Keratinocyte (primary cell): ENCODE measurements at regions not wholly inside any gene's neighbourhood (a gene's known extent, or its start where the extent isn't known, plus 50 kb on each side); places are given as distances from the start of the nearest gene placed in this dataset.

Source experiments
- DNase-seq: peaks from one replicate; pipeline ENCODE4 v3.0.0-alpha.2; 2011; ENCODE audit warnings: low read depth, missing footprints, low spot score
- FAIRE-seq: peaks from 2 replicates; lab custom pipeline; 2011; peaks lifted over from hg19 to GRCh38; lab: Jason Lieb, UNC
- H2AFZ ChIP-seq: 2 replicates; pipeline ENCODE4 v1.6.0; 2012; ENCODE audit warnings: low read length, control low read depth, inconsistent platforms; ENCODE audit not compliant: control insufficient read depth
- H3K27ac ChIP-seq: 2 replicates; pipeline ENCODE4 v1.5.1; 2011; ENCODE audit warnings: low read length; ENCODE audit not compliant: control insufficient read depth, insufficient read depth
- H3K27me3 ChIP-seq: 3 replicates; pipeline ENCODE4 v1.6.0; 2011; ENCODE audit warnings: low read length; ENCODE audit not compliant: control insufficient read depth, insufficient read depth; ENCODE audit errors: extremely low read depth
- H3K36me3 ChIP-seq, 2 experiments: 2 replicates in 1 of 2; 3 replicates in 1 of 2; pipeline ENCODE4 v1.5.1; 2011; ENCODE audit warnings: low read length in 2 of 2, mild to moderate bottlenecking in 1 of 2; ENCODE audit not compliant: control insufficient read depth in 2 of 2, insufficient read depth in 2 of 2; ENCODE audit errors: extremely low read depth in 1 of 2
- H3K4me1 ChIP-seq: 3 replicates; pipeline ENCODE4 v1.5.1; 2011; ENCODE audit warnings: low read length; ENCODE audit not compliant: control insufficient read depth, insufficient read depth; ENCODE audit errors: extremely low read depth
- H3K4me2 ChIP-seq: 3 replicates; pipeline ENCODE4 v1.6.0; 2011; ENCODE audit warnings: low read depth, low read length; ENCODE audit not compliant: control insufficient read depth, insufficient read depth; ENCODE audit errors: extremely low read depth
- H3K4me3 ChIP-seq, 3 experiments: fragments of 200-600 bp in 1 of 3; sonication (generic) in 1 of 3; 2 replicates in 2 of 3; 3 replicates in 1 of 3; pipeline ENCODE4 v1.5.1; 2011 to 2016; ENCODE audit warnings: low read length in 3 of 3, mild to moderate bottlenecking in 3 of 3, control low read depth in 2 of 3, inconsistent platforms in 1 of 3, low read depth in 1 of 3, mixed read lengths in 1 of 3, mixed run types in 1 of 3, moderate library complexity in 1 of 3; ENCODE audit not compliant: control insufficient read depth in 2 of 3, insufficient read depth in 2 of 3; ENCODE audit errors: extremely low read depth in 1 of 3
- H3K79me2 ChIP-seq: 2 replicates; pipeline ENCODE4 v1.6.0; 2012; ENCODE audit warnings: low read length; ENCODE audit not compliant: control insufficient read depth, insufficient read depth
- H3K9ac ChIP-seq: 3 replicates; pipeline ENCODE4 v1.6.0; 2011; ENCODE audit warnings: low read length; ENCODE audit not compliant: control insufficient read depth, insufficient read depth; ENCODE audit errors: extremely low read depth
- H3K9me1 ChIP-seq: 3 replicates; pipeline ENCODE4 v1.6.0; 2011; ENCODE audit warnings: low read length; ENCODE audit not compliant: control insufficient read depth, insufficient read depth; ENCODE audit errors: extremely low read depth
- H3K9me3 ChIP-seq: 2 replicates; pipeline ENCODE4 v1.5.1; 2012; ENCODE audit warnings: low read depth, low read length; ENCODE audit not compliant: control insufficient read depth
- H4K20me1 ChIP-seq: 3 replicates; pipeline ENCODE4 v1.6.0; 2011; ENCODE audit warnings: low read length; ENCODE audit not compliant: control insufficient read depth, insufficient read depth; ENCODE audit errors: extremely low read depth
- EZH2 ChIP-seq: IDR thresholded peaks from one replicate; pipeline ENCODE4 v1.6.1; 2012; ENCODE audit warnings: inconsistent platforms, mild to moderate bottlenecking, low read length, moderate library complexity
- dilution Hi-C: fragments of 300-500 bp; cut with MboI; formaldehyde crosslinking; loops from one replicate; pipeline ENCODE4 v1.7.0; 2020; ENCODE audit warnings: low sequenced_read_pairs; ENCODE audit not compliant: extremely low pct_ligation_motif_present
- TF ChIP-seq, protein P1 (sequence below), 3 experiments: IDR thresholded peaks in 1 of 3; conservative IDR thresholded peaks in 1 of 3; optimal IDR thresholded peaks in 1 of 3; 2 replicates in 2 of 3; 3 replicates in 1 of 3; pipeline versions ENCODE3 to v1.5.1; 2011; ENCODE audit warnings: low read length in 3 of 3, mild to moderate bottlenecking in 3 of 3, moderate library complexity in 2 of 3, control low read depth in 1 of 3, inconsistent platforms in 1 of 3; ENCODE audit not compliant: insufficient read depth in 2 of 3; ENCODE audit errors: extremely low read depth in 1 of 3

DNA sequence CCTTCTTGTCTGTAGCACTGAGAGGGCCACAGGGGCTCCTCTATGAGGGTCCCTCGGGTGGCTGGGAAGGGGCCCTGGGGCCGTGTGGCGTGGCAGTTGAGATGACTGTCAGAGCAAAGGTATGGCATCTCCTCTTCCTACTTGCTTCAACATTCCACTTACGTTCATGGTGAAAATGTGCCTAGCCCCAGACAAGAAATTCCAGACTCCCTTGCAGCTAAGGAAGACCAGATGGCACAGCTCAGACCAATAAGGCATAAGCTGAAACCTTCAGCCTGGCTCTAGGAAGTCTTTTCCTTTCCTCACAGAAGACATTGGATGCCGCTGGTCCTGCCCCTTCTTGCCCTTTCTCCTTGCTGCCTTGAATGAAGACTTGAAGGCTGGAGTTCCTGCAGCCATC is 57.4 kb downstream of the ZNF503 start:
- Histone ChIP-seq H3K27me3 (no peaks in the 10 kb centered on the region), H3K79me2 (no peaks in the 10 kb centered on the region), H3K4me3 (no peak overlapping the region), H3K9ac (no peak overlapping the region), H4K20me1 (no peaks in the 10 kb centered on the region), H3K9me1 (no peaks in the 10 kb centered on the region), H3K4me1 (no peaks in the 10 kb centered on the region), H3K27ac (no peak overlapping the region), H3K9me3 (no peaks in the 10 kb centered on the region), H3K4me2 (no peak overlapping the region), H3K36me3 (no peaks in the 10 kb centered on the region), H2AFZ (no peak overlapping the region)
- no peak for TF ChIP-seq EZH2
- TF ChIP-seq, protein P1, sequence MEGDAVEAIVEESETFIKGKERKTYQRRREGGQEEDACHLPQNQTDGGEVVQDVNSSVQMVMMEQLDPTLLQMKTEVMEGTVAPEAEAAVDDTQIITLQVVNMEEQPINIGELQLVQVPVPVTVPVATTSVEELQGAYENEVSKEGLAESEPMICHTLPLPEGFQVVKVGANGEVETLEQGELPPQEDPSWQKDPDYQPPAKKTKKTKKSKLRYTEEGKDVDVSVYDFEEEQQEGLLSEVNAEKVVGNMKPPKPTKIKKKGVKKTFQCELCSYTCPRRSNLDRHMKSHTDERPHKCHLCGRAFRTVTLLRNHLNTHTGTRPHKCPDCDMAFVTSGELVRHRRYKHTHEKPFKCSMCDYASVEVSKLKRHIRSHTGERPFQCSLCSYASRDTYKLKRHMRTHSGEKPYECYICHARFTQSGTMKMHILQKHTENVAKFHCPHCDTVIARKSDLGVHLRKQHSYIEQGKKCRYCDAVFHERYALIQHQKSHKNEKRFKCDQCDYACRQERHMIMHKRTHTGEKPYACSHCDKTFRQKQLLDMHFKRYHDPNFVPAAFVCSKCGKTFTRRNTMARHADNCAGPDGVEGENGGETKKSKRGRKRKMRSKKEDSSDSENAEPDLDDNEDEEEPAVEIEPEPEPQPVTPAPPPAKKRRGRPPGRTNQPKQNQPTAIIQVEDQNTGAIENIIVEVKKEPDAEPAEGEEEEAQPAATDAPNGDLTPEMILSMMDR (optimal IDR thresholded peaks at IDR 0.05 in 1 of 3, IDR thresholded peaks at IDR 0.05 in 1 of 3, conservative IDR thresholded peaks at IDR 0.05 in 1 of 3; ENCODE audit: extremely low read depth in 1 of 3, insufficient read depth in 2 of 3, low read length in 3 of 3) = no peak
- DNase-seq = no peak
- dilution Hi-C loops = no loop called here
- FAIRE-seq = no peak

DNA sequence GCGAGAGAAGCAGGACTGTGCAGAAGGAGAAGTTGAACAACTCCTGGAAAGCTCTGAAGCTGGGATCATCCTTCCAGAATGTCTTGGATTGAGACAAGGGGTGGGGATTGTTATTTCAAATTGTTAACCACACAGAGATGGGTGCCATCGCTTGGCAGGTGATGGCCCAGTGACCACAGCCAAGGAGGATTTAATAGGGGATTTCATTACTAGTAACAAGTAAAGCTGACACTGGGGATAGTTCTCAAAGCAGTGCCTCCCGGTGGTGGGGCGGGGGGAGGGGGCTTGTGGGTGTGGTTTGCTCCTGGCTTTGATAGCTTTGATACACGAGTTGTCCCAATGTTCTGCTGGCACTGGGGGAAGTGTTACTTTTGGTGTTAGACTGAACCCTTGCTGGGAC is 59.2 kb downstream of the ZNF503 start:
- FAIRE-seq = no peak
- no peaks in the 10 kb centered on the region for H3K9me1 ChIP-seq
- dilution Hi-C loops = no loop called here
- H3K9me3 ChIP-seq = no peaks in the 10 kb centered on the region
- no peak overlapping the region for H3K4me3 ChIP-seq
- no peaks in the 10 kb centered on the region for H3K36me3 ChIP-seq
- H3K79me2 ChIP-seq = no peaks in the 10 kb centered on the region
- H3K4me1 ChIP-seq = no peaks in the 10 kb centered on the region
- H3K4me2 ChIP-seq = no peak overlapping the region
- H4K20me1 ChIP-seq = no peaks in the 10 kb centered on the region
- no peaks in the 10 kb centered on the region for H3K27me3 ChIP-seq
- no peak overlapping the region for H3K9ac ChIP-seq
- H2AFZ ChIP-seq = no peak overlapping the region
- H3K27ac ChIP-seq = no peak overlapping the region
- TF ChIP-seq EZH2 = no peak
- TF ChIP-seq, protein P1 (optimal IDR thresholded peaks at IDR 0.05 in 1 of 3, IDR thresholded peaks at IDR 0.05 in 1 of 3, conservative IDR thresholded peaks at IDR 0.05 in 1 of 3; ENCODE audit: extremely low read depth in 1 of 3, insufficient read depth in 2 of 3, low read length in 3 of 3) = no peak
- no peak for DNase-seq
